Panc1 (cell line): ENCODE measurements at regions not wholly inside any gene's neighbourhood (a gene's known extent, or its start where the extent isn't known, plus 50 kb on each side); places are given as distances from the start of the nearest gene placed in this dataset.

Experiments used
- ATAC-seq: fragments of 200-7000 bp; cut with Tn5 transposase; 2 replicates; pipeline ENCODE4 v1.9.1; 2020; ENCODE audit warnings: mild to moderate bottlenecking, moderate library complexity
- BruUV-seq: library from RNA; stranded (reverse); fragments of 400-500 nt; replicated peaks from 2 replicates; lab custom pipeline; 2021; lab: Mats Ljungman, UMichigan
- CTCF ChIA-PET: fragments of 300-600 bp; sonication (Branson Sonifier 250); formaldehyde crosslinking; loops from one replicate; lab custom pipeline; 2022; ENCODE audit warnings: antibody characterized with exemption; lab: Charles Lee
- POLR2A ChIA-PET: fragments of 300-600 bp; sonication (Branson Sonifier 250); formaldehyde crosslinking; loops from one replicate; lab custom pipeline; 2022; ENCODE audit warnings: antibody characterized with exemption; lab: Charles Lee
- DNase-seq: peaks from one replicate; pipeline ENCODE4 v3.0.0-alpha.2; 2010; ENCODE audit warnings: low read depth, low spot score
- H3K27ac ChIP-seq: 2 replicates; pipeline ENCODE4 v1.5.1; 2011; ENCODE audit warnings: mild to moderate bottlenecking, low read length, inconsistent platforms
- H3K27me3 ChIP-seq: fragments of 200-500 bp; sonication (Bioruptor generic); 2 replicates; pipeline ENCODE4 v1.6.0; 2014; ENCODE audit warnings: low read length, inconsistent platforms; ENCODE audit not compliant: control insufficient read depth, insufficient read depth
- H3K36me3 ChIP-seq: fragments of 200-500 bp; sonication (Bioruptor generic); 2 replicates; pipeline ENCODE4 v1.5.1; 2014; ENCODE audit warnings: inconsistent platforms, mild to moderate bottlenecking, low read length, moderate library complexity; ENCODE audit not compliant: control insufficient read depth, insufficient read depth
- H3K4me1 ChIP-seq: 2 replicates; pipeline ENCODE4 v1.5.1; 2011; ENCODE audit warnings: inconsistent platforms, mild to moderate bottlenecking, low read length, moderate library complexity; ENCODE audit not compliant: control insufficient read depth, insufficient read depth
- H3K4me3 ChIP-seq, 2 experiments: 2 replicates each; pipeline ENCODE4 v1.5.1; 2011 to 2012; ENCODE audit warnings: low read depth in 2 of 2, low read length in 2 of 2, mild to moderate bottlenecking in 2 of 2, inconsistent platforms in 1 of 2, moderate library complexity in 1 of 2
- H3K9me3 ChIP-seq: fragments of 200-500 bp; sonication (Bioruptor generic); 2 replicates; pipeline ENCODE4 v1.5.1; 2014; ENCODE audit warnings: low read depth, mild to moderate bottlenecking, inconsistent platforms, low read length, moderate library complexity; ENCODE audit not compliant: control insufficient read depth, insufficient read depth
- POLR2AphosphoS5 ChIP-seq: IDR thresholded peaks from 2 replicates; pipeline ENCODE4 v1.6.1; 2012; ENCODE audit warnings: mild to moderate bottlenecking, low read depth, low read length, moderate library complexity
- SIN3A ChIP-seq: IDR thresholded peaks from 2 replicates; pipeline ENCODE4 v1.6.1; 2012; ENCODE audit warnings: low read depth, mild to moderate bottlenecking, low read length, moderate library complexity, borderline replicate concordance; ENCODE audit not compliant: insufficient read depth
- TCF7L2 ChIP-seq: IDR thresholded peaks from 2 replicates; pipeline ENCODE4 v1.6.1; 2011; ENCODE audit warnings: mild to moderate bottlenecking, low read depth, low read length, inconsistent platforms
- in situ Hi-C: cut with HindIII; loops from 2 replicates; pipeline ENCODE4 v1.10.0; 2016; ENCODE audit warnings: low sequenced_read_pairs, low pct_unique_long_range_greater_than_20kb
- intact Hi-C: fragments of 100-400 bp; cut with micrococcal nuclease; formaldehyde crosslinking; loops from one replicate; pipeline ENCODE4 v1.10.0; 2022; ENCODE audit not compliant: unreplicated experiment
- TF ChIP-seq, protein P1 (sequence below): fragments of 450-650 bp; IDR thresholded peaks from 2 replicates; pipeline ENCODE4 v1.5.1; 2017; ENCODE audit warnings: mild to moderate bottlenecking
- TF ChIP-seq, protein P2 (sequence below), 2 experiments: IDR thresholded peaks; 2 replicates each; pipeline ENCODE4 v1.6.1; 2011 to 2012; ENCODE audit warnings: low read depth in 2 of 2, control low read depth in 1 of 2, low read length in 1 of 2, mild to moderate bottlenecking in 1 of 2, moderate library complexity in 1 of 2; ENCODE audit not compliant: insufficient read depth in 1 of 2

DNA sequence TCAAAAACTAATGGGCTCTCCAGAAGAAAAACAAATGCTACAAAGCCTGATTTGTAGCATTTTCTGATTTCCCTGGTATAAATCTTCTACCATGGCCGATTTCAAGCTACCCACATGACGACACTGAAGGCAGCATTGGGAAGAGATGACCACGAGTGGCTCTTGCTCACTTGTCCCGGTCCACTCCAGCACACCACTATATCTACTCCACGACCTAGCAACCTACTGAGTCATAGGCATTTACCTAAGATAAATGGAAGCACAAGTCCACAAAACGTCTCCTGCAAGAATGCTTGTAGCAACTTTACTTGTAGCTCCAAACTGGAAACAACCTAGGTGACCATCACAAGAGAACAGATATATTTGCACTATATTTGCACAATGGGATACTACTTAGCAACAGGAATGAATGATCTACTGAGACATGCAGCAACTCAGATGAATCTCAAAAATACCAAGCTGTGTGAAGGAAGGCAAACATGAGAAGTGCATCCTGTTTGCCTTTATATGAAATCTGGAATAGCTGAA, 60.8 kb upstream of the HES1 start:
- no peaks in the 10 kb centered on the region for H3K9me3 ChIP-seq
- DNase-seq (no peak), ATAC-seq (no peak)
- POLR2A ChIA-PET: interaction anchor here (0.8 kb wide), 1 partner anchor 60 kb away, joined by 3 read pairs; no protein-coding TSS in a partner anchor
- BruUV-seq: no TSS peak
- intact Hi-C loops: loop anchor here (5.0 kb wide), 1 partner anchor 57 kb away; no protein-coding TSS in a partner anchor
- no peak overlapping the region for H3K4me3 ChIP-seq
- no peaks in the 10 kb centered on the region for H3K36me3 ChIP-seq
- CTCF ChIA-PET: no interaction called here
- in situ Hi-C loops: no loop called here
- peaks cover 42% of the 10 kb centered on the region for H3K4me1 ChIP-seq
- TF ChIP-seq, protein P1, sequence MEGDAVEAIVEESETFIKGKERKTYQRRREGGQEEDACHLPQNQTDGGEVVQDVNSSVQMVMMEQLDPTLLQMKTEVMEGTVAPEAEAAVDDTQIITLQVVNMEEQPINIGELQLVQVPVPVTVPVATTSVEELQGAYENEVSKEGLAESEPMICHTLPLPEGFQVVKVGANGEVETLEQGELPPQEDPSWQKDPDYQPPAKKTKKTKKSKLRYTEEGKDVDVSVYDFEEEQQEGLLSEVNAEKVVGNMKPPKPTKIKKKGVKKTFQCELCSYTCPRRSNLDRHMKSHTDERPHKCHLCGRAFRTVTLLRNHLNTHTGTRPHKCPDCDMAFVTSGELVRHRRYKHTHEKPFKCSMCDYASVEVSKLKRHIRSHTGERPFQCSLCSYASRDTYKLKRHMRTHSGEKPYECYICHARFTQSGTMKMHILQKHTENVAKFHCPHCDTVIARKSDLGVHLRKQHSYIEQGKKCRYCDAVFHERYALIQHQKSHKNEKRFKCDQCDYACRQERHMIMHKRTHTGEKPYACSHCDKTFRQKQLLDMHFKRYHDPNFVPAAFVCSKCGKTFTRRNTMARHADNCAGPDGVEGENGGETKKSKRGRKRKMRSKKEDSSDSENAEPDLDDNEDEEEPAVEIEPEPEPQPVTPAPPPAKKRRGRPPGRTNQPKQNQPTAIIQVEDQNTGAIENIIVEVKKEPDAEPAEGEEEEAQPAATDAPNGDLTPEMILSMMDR: no peak
- TF ChIP-seq TCF7L2 (no peak), SIN3A (no peak), POLR2AphosphoS5 (no peak)
- TF ChIP-seq, protein P2, sequence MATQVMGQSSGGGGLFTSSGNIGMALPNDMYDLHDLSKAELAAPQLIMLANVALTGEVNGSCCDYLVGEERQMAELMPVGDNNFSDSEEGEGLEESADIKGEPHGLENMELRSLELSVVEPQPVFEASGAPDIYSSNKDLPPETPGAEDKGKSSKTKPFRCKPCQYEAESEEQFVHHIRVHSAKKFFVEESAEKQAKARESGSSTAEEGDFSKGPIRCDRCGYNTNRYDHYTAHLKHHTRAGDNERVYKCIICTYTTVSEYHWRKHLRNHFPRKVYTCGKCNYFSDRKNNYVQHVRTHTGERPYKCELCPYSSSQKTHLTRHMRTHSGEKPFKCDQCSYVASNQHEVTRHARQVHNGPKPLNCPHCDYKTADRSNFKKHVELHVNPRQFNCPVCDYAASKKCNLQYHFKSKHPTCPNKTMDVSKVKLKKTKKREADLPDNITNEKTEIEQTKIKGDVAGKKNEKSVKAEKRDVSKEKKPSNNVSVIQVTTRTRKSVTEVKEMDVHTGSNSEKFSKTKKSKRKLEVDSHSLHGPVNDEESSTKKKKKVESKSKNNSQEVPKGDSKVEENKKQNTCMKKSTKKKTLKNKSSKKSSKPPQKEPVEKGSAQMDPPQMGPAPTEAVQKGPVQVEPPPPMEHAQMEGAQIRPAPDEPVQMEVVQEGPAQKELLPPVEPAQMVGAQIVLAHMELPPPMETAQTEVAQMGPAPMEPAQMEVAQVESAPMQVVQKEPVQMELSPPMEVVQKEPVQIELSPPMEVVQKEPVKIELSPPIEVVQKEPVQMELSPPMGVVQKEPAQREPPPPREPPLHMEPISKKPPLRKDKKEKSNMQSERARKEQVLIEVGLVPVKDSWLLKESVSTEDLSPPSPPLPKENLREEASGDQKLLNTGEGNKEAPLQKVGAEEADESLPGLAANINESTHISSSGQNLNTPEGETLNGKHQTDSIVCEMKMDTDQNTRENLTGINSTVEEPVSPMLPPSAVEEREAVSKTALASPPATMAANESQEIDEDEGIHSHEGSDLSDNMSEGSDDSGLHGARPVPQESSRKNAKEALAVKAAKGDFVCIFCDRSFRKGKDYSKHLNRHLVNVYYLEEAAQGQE (IDR thresholded peaks at IDR 0.05; ENCODE audit: insufficient read depth in 1 of 2, low read depth in 2 of 2, low read length in 1 of 2): no peak
- H3K27me3 ChIP-seq: no peaks in the 10 kb centered on the region
- peak overlapping the region; percentile 81 for H3K27ac ChIP-seq

DNA sequence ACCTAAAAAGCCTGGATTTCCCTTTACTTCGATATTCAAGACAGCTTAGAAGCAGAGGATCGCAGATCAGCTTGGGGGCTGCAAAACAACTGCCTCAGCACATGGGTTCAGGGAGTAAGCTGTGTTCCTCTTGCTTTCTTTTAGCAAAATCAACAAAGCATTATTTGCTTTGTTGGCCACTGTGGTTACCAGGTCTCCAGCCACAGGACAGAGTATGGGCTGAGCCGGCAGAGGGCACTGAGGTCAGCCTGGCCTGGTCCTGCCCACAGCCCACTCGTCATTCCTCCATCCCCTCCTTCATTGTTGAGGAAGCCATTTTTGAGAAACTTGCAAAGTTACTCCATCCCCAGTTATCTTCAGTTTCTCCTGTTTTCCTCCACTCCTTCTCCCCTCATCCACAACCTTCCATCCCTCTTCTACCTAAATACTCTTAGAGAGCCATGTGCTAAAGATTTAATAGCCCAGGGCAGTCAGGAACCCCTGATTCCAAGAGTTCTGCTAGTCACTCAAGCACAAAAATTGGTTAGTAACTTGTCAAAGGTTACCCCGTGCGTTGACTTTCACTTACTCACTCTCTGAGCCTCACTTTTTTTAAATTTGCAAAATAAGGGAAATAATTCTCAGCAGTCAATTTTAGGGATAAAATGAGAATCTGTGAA, 60.0 kb upstream of the HES1 start:
- peak; percentile 85 for ATAC-seq
- Histone ChIP-seq H3K9me3 (no peaks in the 10 kb centered on the region), H3K4me1 (peaks cover 44% of the 10 kb centered on the region), H3K36me3 (no peaks in the 10 kb centered on the region), H3K27ac (peak overlapping the region; percentile 81), H3K4me3 (no peak overlapping the region), H3K27me3 (no peaks in the 10 kb centered on the region)
- ChIA-PET POLR2A (interaction anchor here (0.8 kb wide), 1 partner anchor 59 kb away, joined by 3 read pairs; no protein-coding TSS in a partner anchor), CTCF (no interaction called here)
- TF ChIP-seq SIN3A: no peak
- TF ChIP-seq POLR2AphosphoS5: peak; percentile 71; the same call in 1 of the 2 replicates
- in situ Hi-C loops: no loop called here
- intact Hi-C loops: loop anchor here (5.0 kb wide), 1 partner anchor 56 kb away; no protein-coding TSS in a partner anchor
- DNase-seq: no peak
- no TSS peak for BruUV-seq
